ENCODE measurements at regions not wholly inside any gene's neighbourhood (a gene's known extent, or its start where the extent isn't known, plus 50 kb on each side); places are given as distances from the start of the nearest gene placed in this dataset.

DNA sequence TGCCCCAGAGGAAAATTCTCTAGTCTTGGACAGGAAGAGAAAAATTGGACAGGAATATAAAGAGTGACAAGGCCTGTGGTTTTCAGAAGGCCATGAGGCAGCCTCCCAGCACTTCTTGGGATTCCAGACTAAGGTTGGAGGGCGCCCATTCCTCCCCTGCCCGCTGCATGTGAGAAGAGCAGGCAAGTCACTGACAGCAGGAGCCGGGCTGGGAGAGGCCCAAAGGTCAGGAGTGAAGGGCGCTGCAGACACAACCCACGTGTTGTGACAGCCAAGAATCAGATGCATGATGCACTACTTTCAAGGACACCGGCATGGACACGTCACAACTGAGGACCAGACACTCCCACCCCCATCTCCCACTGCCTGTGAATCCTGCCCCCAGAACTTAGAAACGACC lies 256.7 kb downstream of the CBLN1 start:
- Histone ChIP-seq H3K27ac (ENCODE audit: low read depth, low read length) (no peak overlapping the region), H3K9me3 (ENCODE audit: control insufficient read depth in 1 of 2, insufficient read depth in 1 of 2, low read depth in 1 of 2, low read length in 2 of 2) (no peaks in the 10 kb centered on the region), H3K4me2 (ENCODE audit: low read length) (no peak overlapping the region), H2AFZ (ENCODE audit: low read depth, low read length, poor library complexity, severe bottlenecking) (no peak overlapping the region), H3K79me2 (ENCODE audit: insufficient read depth, low read length) (no peaks in the 10 kb centered on the region), H3K27me3 (ENCODE audit: insufficient read depth, low read length) (peaks cover 12% of the 10 kb centered on the region), H4K20me1 (ENCODE audit: insufficient read depth) (no peaks in the 10 kb centered on the region), H3K9ac (ENCODE audit: low read length) (no peak overlapping the region), H3K36me3 (ENCODE audit: control insufficient read depth in 1 of 2, insufficient read depth in 2 of 2, low read length in 2 of 2) (no peaks in the 10 kb centered on the region), H3K9me2 (ENCODE audit: insufficient read depth) (no peaks in the 10 kb centered on the region), H3K4me1 (ENCODE audit: control insufficient read depth in 1 of 2, insufficient read depth in 2 of 2, low read length in 2 of 2) (peaks cover 10 to 24% of the 10 kb centered on the region in 2 experiments), H3K4me3 (replicated peaks in 1 of 2; ENCODE audit: low read depth in 1 of 2, low read length in 2 of 2) (no peak overlapping the region)
- ChIA-PET POLR2A (no interaction called here), RAD21 (ENCODE audit: low non-redundant PET in 1 of 2, low total read pairs in 2 of 2, uncharacterized antibody in 2 of 2, unreplicated experiment in 2 of 2) (no interaction called here), CTCF (no interaction called here)
- DNase-seq (ENCODE audit: low read depth, low spot score) (no peak), ATAC-seq (no peak)
- no TSS peak for BruUV-seq (replicated peaks)
- intact Hi-C loops (cut with micrococcal nuclease) = no loop called here
- no peak for TF ChIP-seq ELF1 (IDR thresholded peaks at IDR 0.05; ENCODE audit: borderline replicate concordance, low read depth)
- TF ChIP-seq, protein P1, sequence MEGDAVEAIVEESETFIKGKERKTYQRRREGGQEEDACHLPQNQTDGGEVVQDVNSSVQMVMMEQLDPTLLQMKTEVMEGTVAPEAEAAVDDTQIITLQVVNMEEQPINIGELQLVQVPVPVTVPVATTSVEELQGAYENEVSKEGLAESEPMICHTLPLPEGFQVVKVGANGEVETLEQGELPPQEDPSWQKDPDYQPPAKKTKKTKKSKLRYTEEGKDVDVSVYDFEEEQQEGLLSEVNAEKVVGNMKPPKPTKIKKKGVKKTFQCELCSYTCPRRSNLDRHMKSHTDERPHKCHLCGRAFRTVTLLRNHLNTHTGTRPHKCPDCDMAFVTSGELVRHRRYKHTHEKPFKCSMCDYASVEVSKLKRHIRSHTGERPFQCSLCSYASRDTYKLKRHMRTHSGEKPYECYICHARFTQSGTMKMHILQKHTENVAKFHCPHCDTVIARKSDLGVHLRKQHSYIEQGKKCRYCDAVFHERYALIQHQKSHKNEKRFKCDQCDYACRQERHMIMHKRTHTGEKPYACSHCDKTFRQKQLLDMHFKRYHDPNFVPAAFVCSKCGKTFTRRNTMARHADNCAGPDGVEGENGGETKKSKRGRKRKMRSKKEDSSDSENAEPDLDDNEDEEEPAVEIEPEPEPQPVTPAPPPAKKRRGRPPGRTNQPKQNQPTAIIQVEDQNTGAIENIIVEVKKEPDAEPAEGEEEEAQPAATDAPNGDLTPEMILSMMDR (IDR thresholded peaks at IDR 0.05 in 2 of 3, conservative IDR thresholded peaks at IDR 0.05 in 1 of 3; ENCODE audit: borderline replicate concordance in 1 of 3, insufficient read depth in 1 of 3, low read depth in 2 of 3, low read length in 2 of 3) = no peak

DNA sequence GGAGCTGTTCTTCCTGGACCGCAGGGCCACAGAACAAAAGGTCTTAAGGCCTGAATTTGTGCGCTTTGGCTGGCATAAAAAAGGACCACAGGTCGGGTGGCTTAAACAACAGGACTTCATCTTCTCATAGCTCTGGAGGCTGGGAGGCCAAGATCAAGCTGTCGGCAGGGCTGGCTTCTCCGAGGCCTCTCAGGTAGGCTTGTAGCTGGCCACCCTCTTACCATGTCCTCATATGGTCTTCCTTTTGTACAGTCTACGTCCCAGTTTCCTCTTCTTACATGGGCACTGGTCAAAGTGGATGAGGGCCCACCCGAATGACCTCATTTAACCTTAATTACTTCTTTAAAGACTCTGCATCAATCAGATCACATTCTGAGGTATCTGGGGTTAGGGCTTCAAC lies 257.6 kb downstream of the CBLN1 start:
- RAD21 ChIA-PET (ENCODE audit: low non-redundant PET in 1 of 2, low total read pairs in 2 of 2, uncharacterized antibody in 2 of 2, unreplicated experiment in 2 of 2) = no interaction called here

More for the DNA sequence above, 257.6 kb downstream of the CBLN1 start:
- CTCF ChIA-PET = no interaction called here
- Histone ChIP-seq H2AFZ (ENCODE audit: low read depth, low read length, poor library complexity, severe bottlenecking) (no peak overlapping the region), H3K27ac (ENCODE audit: low read depth, low read length) (no peak overlapping the region), H4K20me1 (ENCODE audit: insufficient read depth) (no peaks in the 10 kb centered on the region), H3K36me3 (ENCODE audit: control insufficient read depth in 1 of 2, insufficient read depth in 2 of 2, low read length in 2 of 2) (no peaks in the 10 kb centered on the region), H3K4me1 (ENCODE audit: control insufficient read depth in 1 of 2, insufficient read depth in 2 of 2, low read length in 2 of 2) (peaks cover 10 to 24% of the 10 kb centered on the region in 2 experiments), H3K4me3 (replicated peaks in 1 of 2; ENCODE audit: low read depth in 1 of 2, low read length in 2 of 2) (no peak overlapping the region), H3K9ac (ENCODE audit: low read length) (no peak overlapping the region), H3K79me2 (ENCODE audit: insufficient read depth, low read length) (no peaks in the 10 kb centered on the region), H3K9me3 (ENCODE audit: control insufficient read depth in 1 of 2, insufficient read depth in 1 of 2, low read depth in 1 of 2, low read length in 2 of 2) (no peaks in the 10 kb centered on the region), H3K27me3 (ENCODE audit: insufficient read depth, low read length) (peaks cover 12% of the 10 kb centered on the region), H3K4me2 (ENCODE audit: low read length) (no peak overlapping the region), H3K9me2 (ENCODE audit: insufficient read depth) (no peaks in the 10 kb centered on the region)
- TF ChIP-seq JUND (IDR thresholded peaks at IDR 0.05) = no peak
- no peak for TF ChIP-seq CEBPB (IDR thresholded peaks at IDR 0.05; ENCODE audit: low read depth)
- TF ChIP-seq SP1 (IDR thresholded peaks at IDR 0.05; ENCODE audit: low read depth) = no peak
- TF ChIP-seq ZFX (IDR thresholded peaks at IDR 0.05) = no peak
- no peak for TF ChIP-seq EZH2 (IDR thresholded peaks at IDR 0.05)
- no peak for TF ChIP-seq FOSL1 (IDR thresholded peaks at IDR 0.05; ENCODE audit: low read depth)
- no peak for TF ChIP-seq ELF1 (IDR thresholded peaks at IDR 0.05; ENCODE audit: borderline replicate concordance, low read depth)
- TF ChIP-seq EZH2phosphoT487 (IDR thresholded peaks at IDR 0.05; ENCODE audit: borderline replicate concordance) = no peak
- no peak for TF ChIP-seq POLR2A (IDR thresholded peaks at IDR 0.05; ENCODE audit: borderline replicate concordance, extremely low read depth, insufficient read depth, insufficient read length)
- no peak for TF ChIP-seq RAD21 (IDR thresholded peaks at IDR 0.05; ENCODE audit: low read depth)
- no peak for TF ChIP-seq ZNF274 (IDR thresholded peaks at IDR 0.05; ENCODE audit: low read depth, low read length)
- TF ChIP-seq, protein P2, sequence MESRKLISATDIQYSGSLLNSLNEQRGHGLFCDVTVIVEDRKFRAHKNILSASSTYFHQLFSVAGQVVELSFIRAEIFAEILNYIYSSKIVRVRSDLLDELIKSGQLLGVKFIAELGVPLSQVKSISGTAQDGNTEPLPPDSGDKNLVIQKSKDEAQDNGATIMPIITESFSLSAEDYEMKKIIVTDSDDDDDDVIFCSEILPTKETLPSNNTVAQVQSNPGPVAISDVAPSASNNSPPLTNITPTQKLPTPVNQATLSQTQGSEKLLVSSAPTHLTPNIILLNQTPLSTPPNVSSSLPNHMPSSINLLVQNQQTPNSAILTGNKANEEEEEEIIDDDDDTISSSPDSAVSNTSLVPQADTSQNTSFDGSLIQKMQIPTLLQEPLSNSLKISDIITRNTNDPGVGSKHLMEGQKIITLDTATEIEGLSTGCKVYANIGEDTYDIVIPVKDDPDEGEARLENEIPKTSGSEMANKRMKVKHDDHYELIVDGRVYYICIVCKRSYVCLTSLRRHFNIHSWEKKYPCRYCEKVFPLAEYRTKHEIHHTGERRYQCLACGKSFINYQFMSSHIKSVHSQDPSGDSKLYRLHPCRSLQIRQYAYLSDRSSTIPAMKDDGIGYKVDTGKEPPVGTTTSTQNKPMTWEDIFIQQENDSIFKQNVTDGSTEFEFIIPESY (IDR thresholded peaks at IDR 0.05; ENCODE audit: extremely low read depth, insufficient replicate concordance, low read length) = no peak
- TF ChIP-seq SRF (IDR thresholded peaks at IDR 0.05; ENCODE audit: low read depth) = no peak
- ATAC-seq = no peak
- intact Hi-C loops (cut with micrococcal nuclease) = no loop called here
- no peak for DNase-seq (ENCODE audit: low read depth, low spot score)
- POLR2A ChIA-PET = no interaction called here
- BruUV-seq (replicated peaks) = no TSS peak
